GM19351 (cell line): ENCODE measurements at regions not wholly inside any gene's neighbourhood (a gene's known extent, or its start where the extent isn't known, plus 50 kb on each side); places are given as distances from the start of the nearest gene placed in this dataset.
A peak's percentile ranks its signal among the peaks of the same experiment; 100 is the strongest.
"Not testable (repeated sequence)": the region's sequence is repeated elsewhere in the genome, so short reads cannot be mapped to it uniquely, and the experiment has no call there.

ENCODE experiments used
- ATAC-seq: cut with Tn5 transposase; IDR thresholded peaks from one replicate; pipeline ENCODE4 v1.9.1; 2021; ENCODE audit warnings: mild to moderate bottlenecking, moderate library complexity; ENCODE audit not compliant: unreplicated experiment

DNA sequence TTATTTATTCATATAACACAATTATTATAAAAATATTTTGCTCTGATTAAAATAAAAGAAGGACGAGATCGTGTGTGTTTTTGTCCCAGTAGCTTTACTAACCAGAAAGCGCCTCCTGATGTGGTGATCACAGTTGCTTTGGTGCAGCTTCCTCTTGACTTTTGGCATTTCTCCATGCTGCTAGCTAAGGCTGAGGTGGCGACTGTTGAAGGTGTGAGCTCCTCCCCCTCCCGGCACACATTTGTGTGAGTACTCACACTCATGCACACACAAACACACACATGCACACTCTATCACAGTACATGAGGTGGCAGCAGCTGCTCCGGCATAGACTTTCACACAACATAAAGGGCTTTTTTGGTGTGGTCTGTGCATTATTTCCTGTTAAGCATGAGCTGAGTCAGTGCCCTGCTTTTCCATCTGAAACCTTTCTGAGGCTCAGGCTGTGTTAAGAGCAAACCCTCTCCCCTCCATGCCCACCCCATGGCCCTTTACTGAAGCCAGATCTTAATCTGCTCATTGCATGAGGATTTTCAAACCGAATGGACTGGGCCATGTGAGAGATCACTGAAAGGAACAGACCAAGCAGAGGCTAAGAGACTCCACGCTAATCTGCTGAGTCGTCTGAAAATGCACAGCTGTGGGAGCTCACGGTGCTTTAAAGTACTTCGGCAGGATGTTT is 53.3 kb downstream of the FOXD4L1 start:
- ATAC-seq: peak; percentile 78

DNA sequence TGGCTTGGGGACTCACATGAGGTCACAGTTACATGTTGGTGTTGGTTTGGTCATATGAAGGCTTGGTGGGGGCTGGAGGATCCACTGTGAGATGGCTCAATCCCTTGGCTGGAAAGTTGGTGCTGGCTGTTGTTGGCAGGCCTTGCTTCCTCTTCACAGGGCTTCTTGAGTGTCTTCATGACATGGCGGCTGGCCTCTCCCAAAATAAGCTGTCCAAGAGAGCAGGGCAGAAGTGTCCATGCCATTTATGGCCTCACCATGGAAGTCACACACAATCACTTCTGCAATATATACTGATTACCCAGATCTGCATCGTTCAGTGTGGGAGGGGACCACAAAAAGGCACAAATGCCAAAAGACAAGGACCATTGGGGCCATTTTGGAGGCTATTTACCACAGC is 61.4 kb downstream of the FOXD4L1 start:
- ATAC-seq: not testable (repeated sequence)

GRCh38 chr2:113562662-113563061 is 64.2 kb downstream of the FOXD4L1 start:
- peak; percentile 42 for ATAC-seq

DNA sequence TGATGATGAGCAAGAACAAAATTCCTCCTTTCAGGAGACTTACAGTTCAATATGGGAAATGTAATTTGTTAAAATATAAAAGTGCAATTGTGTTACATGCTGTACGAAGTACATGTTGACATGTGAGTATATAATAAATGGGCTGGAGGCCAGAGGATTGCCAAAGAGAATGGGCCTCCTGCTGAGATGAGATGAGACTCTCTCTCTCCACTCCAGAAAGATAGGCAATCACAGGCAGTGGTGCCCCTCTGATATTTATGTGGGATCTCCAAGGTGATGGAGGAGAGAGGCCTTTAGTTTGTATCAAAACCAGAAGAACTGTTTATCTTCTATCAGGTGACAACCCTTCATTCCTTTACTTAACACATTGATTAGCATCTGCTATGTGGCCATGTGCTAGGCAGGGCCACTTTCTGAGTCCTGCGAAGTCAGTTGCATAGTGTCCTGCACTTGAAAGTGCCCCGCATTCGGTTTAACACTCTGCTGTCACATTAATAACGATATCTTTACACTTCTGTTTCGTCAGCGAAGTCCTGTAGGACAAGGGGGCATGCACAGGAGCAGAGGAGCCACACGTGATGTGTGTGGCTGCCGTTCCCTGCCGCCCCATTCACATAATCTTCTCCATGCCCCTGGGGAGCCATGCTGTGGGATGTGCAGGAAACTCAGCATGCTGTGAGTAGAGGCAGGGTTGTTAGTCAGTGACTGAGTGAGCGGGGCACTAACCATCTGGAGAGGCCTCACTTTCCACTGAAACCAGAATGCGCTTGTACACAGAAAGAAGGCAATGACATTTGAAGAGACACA is 60.2 kb upstream of the RABL2A start:
- not testable (repeated sequence) for ATAC-seq

DNA sequence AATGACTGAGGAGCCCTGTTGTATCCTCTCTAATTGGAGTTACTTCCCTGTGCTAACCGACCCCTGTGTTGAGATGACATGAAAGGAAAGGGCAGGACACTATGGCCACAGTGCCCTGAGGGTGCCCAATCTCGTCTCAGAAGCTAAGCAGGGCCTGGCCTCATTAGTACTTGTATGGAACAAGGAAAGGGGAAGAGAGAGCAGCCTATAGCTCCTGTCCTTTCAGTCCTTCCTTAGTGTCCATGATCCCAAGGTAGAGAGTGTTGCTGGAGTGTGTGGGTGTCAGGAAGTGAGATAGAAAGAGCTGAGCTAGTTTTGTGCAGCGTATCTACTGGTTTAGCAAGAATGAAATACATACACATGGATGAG is 59.6 kb upstream of the RABL2A start:
- ATAC-seq: not testable (repeated sequence)

GRCh38 chr2:113568231-113568630 is 58.8 kb upstream of the RABL2A start:
- ATAC-seq: not testable (repeated sequence)

- not testable (repeated sequence) for ATAC-seq
Measured at GRCh38 chr2:113570082-113570481, 57.0 kb upstream of the RABL2A start.

DNA sequence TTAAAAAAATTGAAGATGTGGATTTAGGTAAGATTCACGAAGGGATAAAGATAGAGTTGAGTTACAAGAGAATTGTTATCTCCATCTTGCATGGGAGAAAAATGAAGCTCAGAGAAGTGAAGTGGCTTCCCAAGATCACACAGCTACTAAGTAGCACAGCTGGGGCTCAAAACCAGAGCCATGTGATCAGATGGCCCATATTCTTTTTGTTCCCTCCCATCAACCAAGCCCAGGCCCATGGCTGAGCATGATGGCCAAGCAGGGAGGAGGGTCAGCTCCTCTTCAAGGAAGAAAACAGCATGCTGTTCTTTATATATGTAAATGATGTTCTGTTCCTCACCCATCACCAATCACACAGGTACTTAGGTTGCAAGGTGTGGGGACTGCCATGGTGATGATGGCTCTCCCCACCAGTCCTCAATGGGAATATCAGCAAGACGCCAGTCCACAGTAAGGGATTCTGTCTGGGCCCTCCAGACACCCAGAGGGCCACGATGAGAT is 56.5 kb upstream of the RABL2A start:
- not testable (repeated sequence) for ATAC-seq

DNA sequence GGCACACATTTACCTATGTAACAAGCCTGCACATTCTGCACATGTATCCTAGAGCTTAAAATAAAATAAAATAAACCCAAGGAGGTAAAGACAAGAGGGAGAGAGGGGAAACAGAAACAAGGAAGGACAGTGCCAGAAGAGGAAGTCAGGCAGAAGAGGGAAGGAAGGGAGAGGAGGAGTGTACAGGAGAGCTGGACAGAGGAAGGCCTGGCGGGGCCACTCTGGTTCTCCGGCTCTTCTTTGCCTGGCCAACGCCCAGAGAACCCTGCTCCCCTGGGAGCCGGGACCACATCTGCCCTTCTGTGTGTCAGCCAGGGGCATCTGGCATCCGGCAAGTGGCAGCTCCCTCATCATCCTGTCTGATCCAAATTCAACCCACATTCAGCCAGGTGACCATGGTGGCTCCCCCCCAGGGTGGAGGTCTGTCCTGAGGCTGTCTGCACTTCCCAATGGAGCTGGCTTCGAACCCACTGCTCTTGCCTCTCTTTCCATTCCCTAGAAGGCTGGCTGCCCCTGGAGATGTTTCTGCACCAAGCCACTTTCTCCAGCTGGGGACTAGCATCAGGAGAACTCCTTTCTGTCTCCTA is 55.5 kb upstream of the RABL2A start:
- ATAC-seq: not testable (repeated sequence)

GRCh38 chr2:113575721-113576120 is 51.3 kb upstream of the RABL2A start:
- not testable (repeated sequence) for ATAC-seq

DNA sequence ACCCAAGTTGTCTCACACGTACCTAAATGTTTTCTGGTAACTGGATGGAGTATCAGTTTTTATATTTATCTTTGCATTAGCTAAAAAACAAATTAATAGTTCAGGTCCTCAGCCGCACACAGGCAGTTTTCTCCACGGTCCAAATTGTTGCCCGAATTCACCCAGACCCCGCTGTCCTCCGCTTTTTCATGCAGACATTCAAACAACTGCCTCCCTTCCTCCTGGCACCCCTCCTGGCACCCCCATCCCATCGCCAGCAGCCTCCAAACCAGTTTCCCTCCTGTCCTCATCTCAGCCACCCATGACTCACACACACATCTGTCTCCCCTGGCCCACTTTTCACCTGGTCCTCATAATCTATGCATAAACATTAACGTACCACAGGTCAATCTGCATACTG is 50.7 kb upstream of the RABL2A start:
- not testable (repeated sequence) for ATAC-seq
